ENCODE measurements at regions not wholly inside any gene's neighbourhood (a gene's known extent, or its start where the extent isn't known, plus 50 kb on each side); places are given as distances from the start of the nearest gene placed in this dataset.

- no peak for TF ChIP-seq CTCF (conservative IDR thresholded peaks at IDR 0.05)
- TF ChIP-seq ZFX (IDR thresholded peaks at IDR 0.05), result no peak
Observed at GRCh38 chr11:95344932-95345642, 114.1 kb upstream of the SESN3 start.

Measured in C4-2B (cell line).